ENCODE measurements at regions not wholly inside any gene's neighbourhood (a gene's known extent, or its start where the extent isn't known, plus 50 kb on each side); places are given as distances from the start of the nearest gene placed in this dataset.

DNA sequence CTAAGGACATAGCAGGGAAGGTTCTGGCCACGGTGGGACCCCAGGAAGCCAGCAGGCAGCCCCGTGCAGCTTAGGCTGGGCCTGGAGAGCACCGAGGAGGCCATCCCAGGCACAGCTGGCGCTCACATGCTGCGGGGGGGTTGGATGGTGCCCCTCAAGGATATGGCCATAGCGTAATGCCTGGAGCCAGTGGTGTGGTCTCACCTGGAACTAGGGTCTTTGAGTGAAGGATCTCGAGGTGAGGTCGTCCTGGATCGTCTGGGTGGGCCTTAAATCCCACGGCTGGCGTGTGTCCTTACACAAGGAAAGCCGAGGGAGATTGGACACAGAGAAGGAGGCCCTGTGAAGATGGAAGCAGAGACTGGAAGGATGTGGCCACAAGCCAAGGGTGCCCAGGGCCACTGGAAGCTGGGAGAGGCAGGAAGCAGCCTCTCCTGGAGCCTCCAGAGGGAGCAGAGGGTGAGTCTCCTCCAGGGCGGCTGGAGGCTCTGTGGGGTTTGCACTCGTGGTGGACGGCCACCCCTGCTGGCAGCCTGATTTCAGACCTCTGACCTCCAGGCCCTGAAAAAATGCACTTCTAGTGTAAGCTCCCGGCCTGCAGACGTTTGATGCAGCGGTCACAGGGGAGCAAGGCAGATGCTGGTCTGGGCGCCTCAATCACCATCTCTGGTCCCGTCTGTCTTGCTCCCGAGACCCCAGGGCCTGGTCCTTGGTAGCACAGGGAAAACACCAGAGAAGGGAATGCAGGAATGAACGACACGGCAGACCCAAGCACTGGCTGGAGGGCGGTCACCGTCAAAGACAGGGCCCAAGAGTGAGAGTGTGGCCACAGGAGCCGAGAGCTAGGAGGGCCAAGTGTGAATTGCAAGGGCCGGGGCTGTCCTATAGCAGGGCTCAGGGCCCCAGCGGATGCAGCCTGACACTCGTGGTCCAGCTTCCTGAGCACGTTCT lies 218.6 kb downstream of the KIF26A start:
- no peak overlapping the region for H3K4me3 ChIP-seq (ENCODE audit: low read depth, low read length)
- TF ChIP-seq, protein P1, sequence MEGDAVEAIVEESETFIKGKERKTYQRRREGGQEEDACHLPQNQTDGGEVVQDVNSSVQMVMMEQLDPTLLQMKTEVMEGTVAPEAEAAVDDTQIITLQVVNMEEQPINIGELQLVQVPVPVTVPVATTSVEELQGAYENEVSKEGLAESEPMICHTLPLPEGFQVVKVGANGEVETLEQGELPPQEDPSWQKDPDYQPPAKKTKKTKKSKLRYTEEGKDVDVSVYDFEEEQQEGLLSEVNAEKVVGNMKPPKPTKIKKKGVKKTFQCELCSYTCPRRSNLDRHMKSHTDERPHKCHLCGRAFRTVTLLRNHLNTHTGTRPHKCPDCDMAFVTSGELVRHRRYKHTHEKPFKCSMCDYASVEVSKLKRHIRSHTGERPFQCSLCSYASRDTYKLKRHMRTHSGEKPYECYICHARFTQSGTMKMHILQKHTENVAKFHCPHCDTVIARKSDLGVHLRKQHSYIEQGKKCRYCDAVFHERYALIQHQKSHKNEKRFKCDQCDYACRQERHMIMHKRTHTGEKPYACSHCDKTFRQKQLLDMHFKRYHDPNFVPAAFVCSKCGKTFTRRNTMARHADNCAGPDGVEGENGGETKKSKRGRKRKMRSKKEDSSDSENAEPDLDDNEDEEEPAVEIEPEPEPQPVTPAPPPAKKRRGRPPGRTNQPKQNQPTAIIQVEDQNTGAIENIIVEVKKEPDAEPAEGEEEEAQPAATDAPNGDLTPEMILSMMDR (IDR thresholded peaks at IDR 0.05; ENCODE audit: low read depth, low read length, missing control alignments) = no peak

DNA sequence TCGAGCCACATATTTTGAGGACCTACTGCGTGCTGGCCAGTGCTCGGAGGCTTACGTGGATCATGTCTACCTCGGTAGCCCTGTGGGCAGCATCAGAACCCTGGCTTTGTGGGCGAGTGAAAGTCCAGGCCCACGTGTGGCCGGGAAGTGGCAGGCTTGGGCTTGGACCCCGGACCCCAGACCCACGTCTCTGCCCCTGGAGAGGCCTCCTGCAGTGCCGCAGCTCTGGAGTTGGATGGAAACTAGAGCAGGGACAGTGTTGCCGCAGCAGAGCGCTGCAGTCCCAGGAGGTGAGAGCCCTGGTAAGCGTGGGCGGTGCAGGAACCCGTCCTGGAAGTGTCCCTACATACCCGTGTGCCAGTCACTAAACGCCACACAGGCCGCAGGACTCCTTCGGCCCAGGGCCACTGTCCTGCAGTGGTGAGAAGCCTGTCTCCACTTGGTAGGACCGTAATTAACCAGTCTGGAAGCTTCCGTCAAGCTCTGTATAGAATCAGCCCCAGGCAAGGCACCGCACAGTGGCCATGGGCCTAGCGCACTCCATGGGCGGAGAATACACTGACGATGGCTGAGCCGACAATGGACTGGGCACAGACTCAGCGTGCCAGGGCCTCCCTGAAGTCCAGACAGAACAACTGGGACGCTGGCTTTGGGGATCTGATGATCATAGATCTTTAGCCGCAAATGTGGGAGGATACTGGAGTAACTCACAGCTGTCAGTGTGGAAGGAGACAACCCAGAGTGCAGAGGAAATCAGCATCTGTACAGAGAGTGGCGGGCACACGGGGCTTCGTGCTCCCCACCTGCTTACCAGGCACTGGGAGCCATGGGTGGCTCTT lies 219.5 kb downstream of the KIF26A start:
- no peak for DNase-seq (ENCODE audit: low read depth)
- TF ChIP-seq, protein P1 (IDR thresholded peaks at IDR 0.05; ENCODE audit: low read depth, low read length, missing control alignments) = no peak

More for the DNA sequence above, 218.6 kb downstream of the KIF26A start:
- DNase-seq (ENCODE audit: low read depth) = no peak

DNA sequence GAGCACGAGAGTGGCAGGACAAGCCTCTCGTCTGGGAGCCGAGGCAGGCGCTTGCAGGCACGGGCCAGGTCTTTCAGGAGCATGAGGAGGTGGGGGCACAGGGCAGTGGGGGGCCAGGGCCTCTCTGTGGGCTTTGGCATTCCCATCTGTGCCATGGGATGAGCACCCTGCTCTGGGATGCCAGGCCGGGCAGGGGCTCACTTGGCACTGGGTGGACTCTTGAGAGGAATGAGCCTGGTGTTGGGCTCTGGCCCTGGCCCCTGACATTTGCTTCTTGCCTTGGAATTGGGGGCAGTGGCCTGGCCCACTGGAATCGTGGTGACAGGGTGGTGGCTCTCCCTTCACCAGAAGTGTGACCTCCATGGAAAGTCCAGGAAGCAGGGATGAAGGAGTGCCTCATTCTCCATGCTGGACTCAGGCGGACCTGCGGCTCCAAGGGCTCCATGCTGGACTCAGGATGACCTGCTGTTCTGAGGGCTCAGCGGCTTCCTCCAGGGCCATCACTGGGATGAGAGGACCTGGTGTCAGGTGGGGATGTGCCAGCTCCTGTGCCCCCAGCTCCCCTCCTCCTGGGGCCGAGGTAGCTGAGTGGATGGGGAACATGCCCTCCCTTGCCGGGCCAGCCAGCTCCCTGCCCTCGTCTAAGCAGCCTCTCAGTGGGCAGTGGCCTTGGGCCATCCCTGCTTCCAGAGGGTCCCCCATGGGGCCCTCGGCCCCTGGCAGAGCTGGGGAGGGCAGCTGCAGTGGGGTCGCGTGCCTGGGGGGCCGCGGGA lies 220.3 kb downstream of the KIF26A start:
- no peak for DNase-seq (ENCODE audit: low read depth)
- H3K4me3 ChIP-seq (ENCODE audit: low read depth, low read length) = no peak overlapping the region
- TF ChIP-seq, protein P1 (IDR thresholded peaks at IDR 0.05; ENCODE audit: low read depth, low read length, missing control alignments) = no peak

More for the DNA sequence above, 219.5 kb downstream of the KIF26A start:
- H3K4me3 ChIP-seq (ENCODE audit: low read depth, low read length) = no peak overlapping the region

DNA sequence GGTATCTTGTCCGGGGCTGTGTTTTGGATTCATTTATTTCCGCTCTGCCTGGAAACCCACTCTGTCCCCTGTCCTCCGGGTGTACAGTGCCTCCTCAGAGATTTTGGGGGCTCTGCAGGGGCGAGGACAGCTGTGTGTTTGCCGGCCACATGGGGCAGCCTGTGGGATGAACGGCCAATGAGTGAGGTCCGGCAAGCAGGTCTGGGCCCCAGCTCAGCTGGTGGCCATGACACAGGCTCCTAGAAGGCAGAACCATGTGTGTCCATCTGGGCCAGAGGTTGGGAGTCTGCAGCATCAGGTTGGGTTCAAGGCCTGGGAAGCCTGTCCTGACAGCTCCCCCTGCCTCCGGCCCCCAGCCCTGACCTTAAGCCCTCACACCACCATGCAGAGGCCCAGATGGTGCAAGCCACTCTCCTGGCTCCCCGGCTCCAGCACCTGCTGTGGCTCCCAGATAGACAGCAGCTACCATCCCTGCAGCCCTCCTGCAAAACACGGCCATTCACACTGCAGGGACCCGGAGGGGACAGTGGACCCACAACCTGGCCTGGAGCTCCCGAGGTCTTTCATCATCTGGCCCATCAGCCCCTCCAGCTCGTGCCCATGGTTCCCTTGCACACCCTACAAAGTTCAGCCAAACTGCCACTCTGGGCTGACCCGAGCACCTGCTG lies 220.1 kb upstream of the C14orf180 start:
- TF ChIP-seq, protein P1 (IDR thresholded peaks at IDR 0.05; ENCODE audit: low read depth, low read length, missing control alignments) = no peak
- no peak overlapping the region for H3K4me3 ChIP-seq (ENCODE audit: low read depth, low read length)
- DNase-seq (ENCODE audit: low read depth) = no peak

DNA sequence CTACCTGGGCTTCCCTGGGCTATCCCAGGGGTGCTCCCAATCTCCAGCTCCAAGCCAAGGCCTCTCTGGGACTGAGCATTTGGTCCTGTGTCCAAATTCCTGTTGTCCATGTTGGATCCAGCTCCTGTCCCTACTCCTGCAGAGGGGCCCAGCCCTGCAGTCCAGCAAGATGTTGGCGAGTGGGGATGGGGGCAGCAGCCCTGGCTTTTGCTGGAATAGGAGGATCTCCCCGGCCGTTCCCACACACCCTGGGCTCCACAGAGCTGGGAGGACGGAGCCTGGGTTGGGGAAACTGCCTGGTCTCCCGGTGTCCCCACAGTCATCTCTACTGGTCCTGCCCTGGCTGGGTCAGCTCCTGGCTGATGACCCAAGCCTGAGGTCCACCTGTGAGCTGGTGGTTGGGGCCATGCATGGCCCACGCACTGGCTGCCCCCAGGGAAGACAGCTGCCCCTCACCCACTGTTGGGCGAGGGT lies 219.6 kb upstream of the C14orf180 start:
- H3K4me3 ChIP-seq (ENCODE audit: low read depth, low read length) = no peak overlapping the region
- TF ChIP-seq, protein P1 (IDR thresholded peaks at IDR 0.05; ENCODE audit: low read depth, low read length, missing control alignments) = no peak
- no peak for DNase-seq (ENCODE audit: low read depth)

DNA sequence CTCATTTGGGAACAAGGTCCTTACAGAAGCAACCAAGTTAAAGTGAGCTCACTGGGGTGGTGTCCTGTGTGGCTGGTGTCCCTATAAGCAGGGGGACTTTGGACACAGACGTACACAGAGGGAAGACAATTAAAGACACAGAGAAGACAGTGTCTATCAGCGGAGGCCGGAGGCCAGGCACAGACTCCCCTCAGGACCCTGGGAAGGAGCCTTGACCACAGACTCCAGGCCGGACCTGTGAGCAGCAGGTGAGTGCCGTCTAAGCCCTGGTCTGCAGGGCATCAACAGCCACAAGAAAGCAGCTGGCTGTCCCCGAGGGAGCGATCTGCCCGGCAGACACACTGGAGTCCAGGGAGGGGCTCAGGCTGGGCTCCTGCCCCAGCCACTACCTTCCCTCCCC lies 219.1 kb upstream of the C14orf180 start:
- no peak overlapping the region for H3K4me3 ChIP-seq (ENCODE audit: low read depth, low read length)
- TF ChIP-seq, protein P1 (IDR thresholded peaks at IDR 0.05; ENCODE audit: low read depth, low read length, missing control alignments) = no peak

More for the DNA sequence above, 219.1 kb upstream of the C14orf180 start:
- DNase-seq (ENCODE audit: low read depth) = no peak

All from GM12864 (cell line).